NCI-H187 (cell line): ENCODE measurements at regions not wholly inside any gene's neighbourhood (a gene's known extent, or its start where the extent isn't known, plus 50 kb on each side); places are given as distances from the start of the nearest gene placed in this dataset.
"Not testable (repeated sequence)": the region's sequence is repeated elsewhere in the genome, so short reads cannot be mapped to it uniquely, and the experiment has no call there.

Source experiments
- DNase-seq, 2 experiments: peaks; one replicate each; lab custom pipeline; 2025; lab: John Stamatoyannopoulos, UW

GRCh38 chr2:186991766-186992417 lies 142.9 kb upstream of the ZSWIM2 start:
- no peak for DNase-seq

GRCh38 chr2:186984966-186985365 lies 136.0 kb upstream of the ZSWIM2 start:
- DNase-seq, result no peak

GRCh38 chr2:186984481-186984880 lies 135.5 kb upstream of the ZSWIM2 start:
- DNase-seq, result no peak

GRCh38 chr2:186980787-186981550 lies 132.0 kb upstream of the ZSWIM2 start:
- no peak for DNase-seq

GRCh38 chr2:186980117-186980442 lies 131.1 kb upstream of the ZSWIM2 start:
- no peak for DNase-seq

GRCh38 chr2:186979439-186980116 lies 130.6 kb upstream of the ZSWIM2 start:
- DNase-seq, result no peak

- no peak for DNase-seq
These were observed 128.6 kb upstream of the ZSWIM2 start for GRCh38 chr2:186977433-186978045.

GRCh38 chr2:186976329-186976728 lies 127.4 kb upstream of the ZSWIM2 start:
- no peak for DNase-seq

GRCh38 chr2:186972281-186972970 lies 123.5 kb upstream of the ZSWIM2 start:
- no peak for DNase-seq

GRCh38 chr2:186968277-186968676 lies 119.3 kb upstream of the ZSWIM2 start:
- DNase-seq, result no peak

GRCh38 chr2:186966015-186966414 lies 117.0 kb upstream of the ZSWIM2 start:
- DNase-seq, result no peak

GRCh38 chr2:186962085-186962747 lies 113.2 kb upstream of the ZSWIM2 start:
- DNase-seq, result no peak

- DNase-seq, result not testable (repeated sequence)
These were observed 111.3 kb upstream of the ZSWIM2 start for GRCh38 chr2:186960241-186960640.

GRCh38 chr2:186959486-186959885 lies 110.5 kb upstream of the ZSWIM2 start:
- DNase-seq, result no peak

GRCh38 chr2:186950694-186951093 lies 101.7 kb upstream of the ZSWIM2 start:
- no peak for DNase-seq

- DNase-seq, result no peak
These were observed 100.8 kb upstream of the ZSWIM2 start for GRCh38 chr2:186949726-186950256.

GRCh38 chr2:186947516-186947915 lies 98.5 kb upstream of the ZSWIM2 start:
- no peak for DNase-seq

- DNase-seq, result no peak
These were observed 98.0 kb upstream of the ZSWIM2 start for GRCh38 chr2:186946896-186947467.

GRCh38 chr2:186941853-186942252 lies 92.9 kb upstream of the ZSWIM2 start:
- DNase-seq, result no peak

- DNase-seq, result no peak
These were observed 91.5 kb upstream of the ZSWIM2 start for GRCh38 chr2:186940463-186940862.

GRCh38 chr2:186934420-186934819 lies 85.5 kb upstream of the ZSWIM2 start:
- DNase-seq, result no peak
